PC-9 (cell line): ENCODE measurements at regions not wholly inside any gene's neighbourhood (a gene's known extent, or its start where the extent isn't known, plus 50 kb on each side); places are given as distances from the start of the nearest gene placed in this dataset.

Experiments used
- BruUV-seq: library from RNA; stranded (reverse); fragments of 400-500 nt; replicated peaks from 2 replicates; lab custom pipeline; 2021; lab: Mats Ljungman, UMichigan
- CTCF ChIA-PET: fragments of 300-600 bp; sonication (Branson Sonifier 250); formaldehyde crosslinking; loops from one replicate; lab custom pipeline; 2022; ENCODE audit warnings: antibody characterized with exemption; lab: Charles Lee
- POLR2A ChIA-PET: fragments of 300-600 bp; sonication (Branson Sonifier 250); formaldehyde crosslinking; loops from one replicate; lab custom pipeline; 2022; ENCODE audit warnings: antibody characterized with exemption; ENCODE audit not compliant: unreplicated experiment; lab: Charles Lee
- DNase-seq, 2 experiments: peaks; one replicate each; pipeline versions ENCODE4 v3.0.0 to v3.0.0-alpha.2; 2015 to 2022; ENCODE audit warnings: mixed read lengths in 1 of 2
- H2AFZ ChIP-seq: fragments of 200-600 bp; sonication (generic); 2 replicates; pipeline ENCODE4 v1.8.1; 2017; ENCODE audit warnings: antibody characterized with exemption
- H3F3A ChIP-seq: fragments of 200-600 bp; sonication (generic); 2 replicates; pipeline ENCODE4 v1.8.1; 2017; ENCODE audit warnings: antibody characterized with exemption, mild to moderate bottlenecking, low read depth; ENCODE audit not compliant: insufficient read depth
- H3K27ac ChIP-seq: fragments of 200-600 bp; sonication (generic); 2 replicates; pipeline ENCODE4 v1.6.1; 2016; ENCODE audit warnings: mixed run types
- H3K27me3 ChIP-seq: fragments of 200-600 bp; sonication (generic); 2 replicates; pipeline ENCODE4 v1.6.1; 2016; ENCODE audit warnings: low read depth, mixed run types; ENCODE audit not compliant: insufficient read depth
- H3K36me3 ChIP-seq: fragments of 200-600 bp; sonication (generic); 2 replicates; pipeline ENCODE4 v1.6.1; 2016; ENCODE audit warnings: low read depth, mixed run types
- H3K4me1 ChIP-seq: fragments of 200-600 bp; sonication (generic); replicated peaks from 2 replicates; pipeline ENCODE4 v1.6.1; 2016; ENCODE audit warnings: mixed run types; ENCODE audit not compliant: insufficient read depth
- H3K4me2 ChIP-seq: fragments of 200-600 bp; sonication (generic); 2 replicates; pipeline ENCODE4 v1.6.1; 2017; ENCODE audit warnings: mixed run types
- H3K4me3 ChIP-seq: fragments of 200-600 bp; sonication (generic); 2 replicates; pipeline ENCODE4 v1.6.1; 2016; ENCODE audit warnings: mixed run types
- H3K79me2 ChIP-seq: fragments of 200-600 bp; sonication (generic); 2 replicates; pipeline ENCODE4 v1.6.1; 2017; ENCODE audit warnings: low read depth, mixed run types
- H3K9me2 ChIP-seq: fragments of 200-600 bp; sonication (generic); 2 replicates; pipeline ENCODE4 v1.8.1; 2017; ENCODE audit warnings: mild to moderate bottlenecking; ENCODE audit not compliant: insufficient read depth
- H3K9me3 ChIP-seq: fragments of 200-600 bp; sonication (generic); 2 replicates; pipeline ENCODE4 v1.8.1; 2016; ENCODE audit warnings: low read depth; ENCODE audit not compliant: insufficient read depth
- H4K20me1 ChIP-seq: fragments of 200-600 bp; sonication (generic); 2 replicates; pipeline ENCODE4 v1.8.1; 2017; ENCODE audit not compliant: insufficient read depth
- CTCF ChIP-seq: fragments of 200-600 bp; sonication (generic); conservative IDR thresholded peaks from 2 replicates; pipeline ENCODE4 v1.6.1; 2017; ENCODE audit warnings: mixed run types, antibody characterized with exemption, mild to moderate bottlenecking, moderate library complexity
- EZH2 ChIP-seq: fragments of 200-600 bp; sonication (generic); IDR thresholded peaks from 2 replicates; pipeline ENCODE4 v1.8.0; 2017; ENCODE audit warnings: antibody characterized with exemption, low read depth
- intact Hi-C: fragments of 100-400 bp; cut with micrococcal nuclease; formaldehyde crosslinking; loops from one replicate; pipeline ENCODE4 v1.10.0; 2022; ENCODE audit not compliant: unreplicated experiment

GRCh38 chr16:17544304-17544703 is 73.5 kb upstream of the XYLT1 start:
- CTCF ChIA-PET, result no interaction called here
- Histone ChIP-seq H3K36me3 (no peaks in the 10 kb centered on the region), H3K79me2 (no peaks in the 10 kb centered on the region)

GRCh38 chr16:17543073-17543472 is 72.3 kb upstream of the XYLT1 start:
- Histone ChIP-seq H3K4me1 (no peaks in the 10 kb centered on the region), H3K4me2 (no peak overlapping the region), H3K27me3 (no peaks in the 10 kb centered on the region), H3K9me3 (no peaks in the 10 kb centered on the region), H4K20me1 (no peaks in the 10 kb centered on the region), H3K9me2 (no peaks in the 10 kb centered on the region), H3F3A (no peaks in the 10 kb centered on the region), H2AFZ (no peak overlapping the region), H3K79me2 (no peaks in the 10 kb centered on the region), H3K36me3 (no peaks in the 10 kb centered on the region), H3K4me3 (no peak overlapping the region), H3K27ac (no peak overlapping the region)
- DNase-seq, result no peak
- no TSS peak for BruUV-seq
- intact Hi-C loops, result loop anchor here (5.0 kb wide), 1 partner anchor 49 kb away; no protein-coding TSS in a partner anchor
- TF ChIP-seq CTCF (no peak), EZH2 (no peak)
- ChIA-PET POLR2A (no interaction called here), CTCF (no interaction called here)

More at GRCh38 chr16:17544304-17544703, 73.5 kb upstream of the XYLT1 start:
- Histone ChIP-seq H4K20me1 (no peaks in the 10 kb centered on the region), H3F3A (no peaks in the 10 kb centered on the region), H3K4me3 (no peak overlapping the region), H2AFZ (no peak overlapping the region), H3K9me2 (no peaks in the 10 kb centered on the region), H3K27me3 (no peaks in the 10 kb centered on the region), H3K4me2 (no peak overlapping the region), H3K27ac (no peak overlapping the region), H3K4me1 (no peaks in the 10 kb centered on the region), H3K9me3 (no peaks in the 10 kb centered on the region)
- intact Hi-C loops, result loop anchor here (5.0 kb wide), 1 partner anchor 48 kb away; no protein-coding TSS in a partner anchor
- POLR2A ChIA-PET, result no interaction called here
- TF ChIP-seq CTCF (no peak), EZH2 (no peak)
- no TSS peak for BruUV-seq
- no peak for DNase-seq

GRCh38 chr16:17541324-17541723 is 70.6 kb upstream of the XYLT1 start:
- Histone ChIP-seq H3K9me3 (no peaks in the 10 kb centered on the region), H3K9me2 (no peaks in the 10 kb centered on the region), H3K4me1 (no peaks in the 10 kb centered on the region), H3K36me3 (no peaks in the 10 kb centered on the region), H3K27me3 (no peaks in the 10 kb centered on the region), H3K4me3 (no peak overlapping the region), H3K4me2 (no peak overlapping the region), H3K27ac (no peak overlapping the region), H4K20me1 (no peaks in the 10 kb centered on the region), H2AFZ (no peak overlapping the region), H3F3A (no peaks in the 10 kb centered on the region), H3K79me2 (no peaks in the 10 kb centered on the region)
- TF ChIP-seq EZH2 (no peak), CTCF (no peak)
- intact Hi-C loops, result loop anchor here (5.0 kb wide), 1 partner anchor 51 kb away; no protein-coding TSS in a partner anchor
- no peak for DNase-seq
- no TSS peak for BruUV-seq
- CTCF ChIA-PET, result interaction anchor here (0.6 kb wide), 1 partner anchor 15 kb away, joined by 6 read pairs; no protein-coding TSS in a partner anchor
- POLR2A ChIA-PET, result no interaction called here
